ENCODE measurements at regions not wholly inside any gene's neighbourhood (a gene's known extent, or its start where the extent isn't known, plus 50 kb on each side); places are given as distances from the start of the nearest gene placed in this dataset.

GRCh38 chr11:103700622-103701021 lies 335.8 kb upstream of the DDI1 start:
- intact Hi-C loops (cut with DNase I; ENCODE audit: low total_unique reads), result no loop called here
- no peaks in the 10 kb centered on the region for H3K27me3 ChIP-seq
- DNase-seq (ENCODE audit: low spot score in 2 of 2), result no peak
- H3K36me3 ChIP-seq, result no peaks in the 10 kb centered on the region
- TF ChIP-seq CTCF (IDR thresholded peaks at IDR 0.05) (no peak), POLR2AphosphoS5 (IDR thresholded peaks at IDR 0.05) (no peak), POLR2A (IDR thresholded peaks at IDR 0.05) (no peak)
- H3K4me3 ChIP-seq, result no peak overlapping the region
- H3K27ac ChIP-seq, result peak overlapping the region in 1 of 2 donors; percentile 63
- no peaks in the 10 kb centered on the region for H3K4me1 ChIP-seq
- no peaks in the 10 kb centered on the region for H3K9me3 ChIP-seq

GRCh38 chr11:103703437-103703836 lies 333.0 kb upstream of the DDI1 start:
- no peak for TF ChIP-seq CTCF (IDR thresholded peaks at IDR 0.05)
- no peak for TF ChIP-seq POLR2AphosphoS5 (IDR thresholded peaks at IDR 0.05)
- no peak for TF ChIP-seq POLR2A (IDR thresholded peaks at IDR 0.05)
- Histone ChIP-seq H3K4me3 (no peak overlapping the region), H3K4me1 (no peaks in the 10 kb centered on the region), H3K36me3 (no peaks in the 10 kb centered on the region), H3K27ac (no peak overlapping the region), H3K27me3 (no peaks in the 10 kb centered on the region), H3K9me3 (no peaks in the 10 kb centered on the region)
- intact Hi-C loops (cut with DNase I; ENCODE audit: low total_unique reads), result no loop called here
- no peak for DNase-seq (ENCODE audit: low spot score in 2 of 2)

GRCh38 chr11:103703954-103704353 lies 332.5 kb upstream of the DDI1 start:
- TF ChIP-seq CTCF (IDR thresholded peaks at IDR 0.05) (no peak), POLR2A (IDR thresholded peaks at IDR 0.05) (no peak), POLR2AphosphoS5 (IDR thresholded peaks at IDR 0.05) (no peak)
- intact Hi-C loops (cut with DNase I; ENCODE audit: low total_unique reads), result loop anchor here (2.0 kb wide), 1 partner anchor 13 kb away; no protein-coding TSS in a partner anchor
- Histone ChIP-seq H3K4me1 (no peaks in the 10 kb centered on the region), H3K27me3 (no peaks in the 10 kb centered on the region), H3K36me3 (no peaks in the 10 kb centered on the region), H3K4me3 (no peak overlapping the region), H3K9me3 (no peaks in the 10 kb centered on the region), H3K27ac (no peak overlapping the region)
- DNase-seq (ENCODE audit: low spot score in 2 of 2), result no peak

- intact Hi-C loops (cut with DNase I; ENCODE audit: low total_unique reads), result loop anchor here (2.0 kb wide), 1 partner anchor 15 kb away; no protein-coding TSS in a partner anchor
- TF ChIP-seq POLR2AphosphoS5 (IDR thresholded peaks at IDR 0.05) (no peak), CTCF (IDR thresholded peaks at IDR 0.05) (no peak)
- Histone ChIP-seq H3K27me3 (no peaks in the 10 kb centered on the region), H3K9me3 (no peaks in the 10 kb centered on the region), H3K4me3 (no peak overlapping the region), H3K27ac (no peak overlapping the region), H3K4me1 (no peaks in the 10 kb centered on the region), H3K36me3 (no peaks in the 10 kb centered on the region)
- DNase-seq (ENCODE audit: low spot score in 2 of 2), result no peak
Measured at GRCh38 chr11:103705642-103706041, 330.8 kb upstream of the DDI1 start.

- Histone ChIP-seq H3K9me3 (no peaks in the 10 kb centered on the region), H3K4me1 (no peaks in the 10 kb centered on the region), H3K36me3 (no peaks in the 10 kb centered on the region), H3K27me3 (no peaks in the 10 kb centered on the region), H3K4me3 (no peak overlapping the region), H3K27ac (no peak overlapping the region)
- no peak for DNase-seq (ENCODE audit: low spot score in 2 of 2)
- no peak for TF ChIP-seq POLR2AphosphoS5 (IDR thresholded peaks at IDR 0.05)
- no peak for TF ChIP-seq CTCF (IDR thresholded peaks at IDR 0.05)
- no peak for TF ChIP-seq POLR2A (IDR thresholded peaks at IDR 0.05)
- intact Hi-C loops (cut with DNase I; ENCODE audit: low total_unique reads), result no loop called here
Measured at GRCh38 chr11:103709371-103709770, 327.1 kb upstream of the DDI1 start.
